Neural cell (in vitro differentiated cells): ENCODE measurements at regions not wholly inside any gene's neighbourhood (a gene's known extent, or its start where the extent isn't known, plus 50 kb on each side); places are given as distances from the start of the nearest gene placed in this dataset.

ENCODE experiments used
- H2AFZ ChIP-seq: fragments of 200-600, 300-800 bp; sonication (generic), shearing (Covaris generic); 2 replicates; pipeline ENCODE4 v1.6.0; 2014; ENCODE audit warnings: low read depth, mild to moderate bottlenecking, antibody characterized with exemption, low read length, moderate library complexity
- H3F3A ChIP-seq: fragments of 200-600 bp; shearing (Covaris generic); 2 replicates; pipeline ENCODE4 v1.6.1; 2016; ENCODE audit warnings: mild to moderate bottlenecking, moderate library complexity, mixed read lengths, antibody characterized with exemption, low read length; ENCODE audit not compliant: insufficient read depth, poor library complexity, severe bottlenecking
- H3K27ac ChIP-seq: fragments of 200-600, 300-800 bp; sonication (generic), shearing (Covaris generic); 2 replicates; pipeline ENCODE4 v1.5.1; 2014; ENCODE audit warnings: mild to moderate bottlenecking, low read length, moderate library complexity
- H3K27me3 ChIP-seq: fragments of 300-800, 200-600 bp; sonication (generic), shearing (Covaris generic); 2 replicates; pipeline ENCODE4 v1.6.0; 2014; ENCODE audit warnings: mild to moderate bottlenecking, low read depth, low read length, moderate library complexity; ENCODE audit not compliant: insufficient read depth
- H3K36me3 ChIP-seq: fragments of 300-800, 200-600 bp; sonication (generic), shearing (Covaris generic); 2 replicates; pipeline ENCODE4 v1.5.1; 2014; ENCODE audit warnings: mild to moderate bottlenecking, antibody characterized with exemption, low read length, moderate library complexity; ENCODE audit not compliant: insufficient read depth
- H3K4me2 ChIP-seq: fragments of 300-800, 200-600 bp; sonication (generic), shearing (Covaris generic); 2 replicates; pipeline ENCODE4 v1.6.0; 2014; ENCODE audit warnings: mild to moderate bottlenecking, low read length
- H3K4me3 ChIP-seq: fragments of 300-800, 200-600 bp; sonication (generic), shearing (Covaris generic); 2 replicates; pipeline ENCODE4 v1.5.1; 2014; ENCODE audit warnings: mild to moderate bottlenecking, low read length, moderate library complexity
- H3K79me2 ChIP-seq: fragments of 200-600 bp; shearing (Covaris generic); replicated peaks from 2 replicates; pipeline ENCODE4 v1.6.0; 2014; ENCODE audit warnings: mild to moderate bottlenecking, low read length, moderate library complexity; ENCODE audit not compliant: insufficient read depth
- H3K9ac ChIP-seq: fragments of 300-800, 200-600 bp; sonication (generic), shearing (Covaris generic); 2 replicates; pipeline ENCODE4 v1.6.1; 2016; ENCODE audit warnings: mild to moderate bottlenecking, low read length, mixed read lengths
- H3K9me2 ChIP-seq: fragments of 200-600 bp; shearing (Covaris generic); 2 replicates; pipeline ENCODE4 v1.6.1; 2016; ENCODE audit warnings: mild to moderate bottlenecking, low read length, mixed read lengths; ENCODE audit not compliant: insufficient read depth
- H3K9me3 ChIP-seq: fragments of 200-600, 300-800 bp; sonication (generic), shearing (Covaris generic); 2 replicates; pipeline ENCODE4 v1.6.1; 2016; ENCODE audit warnings: mild to moderate bottlenecking, mixed run types, low read length, moderate library complexity, mixed read lengths
- H4K20me1 ChIP-seq: fragments of 200-600 bp; shearing (Covaris generic); 2 replicates; pipeline ENCODE4 v1.6.1; 2016; ENCODE audit warnings: mild to moderate bottlenecking, mixed run types; ENCODE audit not compliant: insufficient read depth
- EP300 ChIP-seq: fragments of 450-650 bp; conservative IDR thresholded peaks from 2 replicates; pipeline ENCODE4 v1.6.1; 2014; ENCODE audit warnings: antibody characterized with exemption, mild to moderate bottlenecking, moderate library complexity; ENCODE audit not compliant: poor library complexity, severe bottlenecking
- EZH2 ChIP-seq: fragments of 200-600, 300-800 bp; shearing (Covaris generic), sonication (generic); IDR thresholded peaks from 2 replicates; pipeline ENCODE4 v1.6.1; 2014; ENCODE audit warnings: antibody characterized with exemption, low read length, borderline replicate concordance, mild to moderate bottlenecking; ENCODE audit not compliant: insufficient read depth, poor library complexity, severe bottlenecking
- MXI1 ChIP-seq: fragments of 450-650 bp; conservative IDR thresholded peaks from 2 replicates; pipeline ENCODE4 v1.6.1; 2014; ENCODE audit warnings: antibody characterized with exemption, mild to moderate bottlenecking; ENCODE audit not compliant: poor library complexity, severe bottlenecking
- POLR2AphosphoS5 ChIP-seq: IDR thresholded peaks from 2 replicates; pipeline ENCODE4 v1.6.1; 2012
- RAD21 ChIP-seq: fragments of 450-650 bp; conservative IDR thresholded peaks from 2 replicates; pipeline ENCODE4 v1.6.1; 2014; ENCODE audit warnings: antibody characterized with exemption, mild to moderate bottlenecking, moderate library complexity
- REST ChIP-seq: IDR thresholded peaks from 2 replicates; pipeline ENCODE4 v1.6.1; 2012; ENCODE audit warnings: borderline replicate concordance
- SMC3 ChIP-seq: fragments of 450-650 bp; conservative IDR thresholded peaks from 2 replicates; pipeline ENCODE4 v1.6.1; 2014; ENCODE audit warnings: antibody characterized with exemption, mild to moderate bottlenecking, moderate library complexity; ENCODE audit not compliant: poor library complexity
- TAF1 ChIP-seq: IDR thresholded peaks from 2 replicates; pipeline ENCODE4 v1.6.1; 2012; ENCODE audit warnings: low read depth
- TF ChIP-seq, protein P1 (sequence below): fragments of 450-650 bp; IDR thresholded peaks from 2 replicates; pipeline ENCODE4 v1.5.1; 2014; ENCODE audit warnings: antibody characterized with exemption, mild to moderate bottlenecking, moderate library complexity; ENCODE audit not compliant: poor library complexity, severe bottlenecking

DNA sequence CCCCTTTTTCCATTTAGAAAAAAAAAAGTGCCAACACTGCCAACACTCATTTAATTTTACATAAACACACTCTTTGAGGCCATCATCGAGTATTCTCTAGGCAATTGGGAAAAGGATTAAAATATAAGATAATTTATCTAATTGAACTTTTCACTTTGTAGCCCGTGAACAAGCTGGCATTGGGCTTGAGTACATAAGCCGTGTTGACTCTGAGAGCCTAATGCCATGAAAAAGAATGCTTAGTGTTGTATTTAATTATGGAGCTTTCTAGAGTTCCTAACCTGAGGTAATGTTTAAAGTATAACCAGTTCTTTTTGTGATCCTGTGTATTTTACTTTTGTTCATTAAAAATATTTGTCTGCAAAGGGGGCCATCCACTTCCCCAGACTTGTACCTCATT, 193.8 kb downstream of the LYPLAL1 start:
- no peak overlapping the region for H3K27ac ChIP-seq
- H3K36me3 ChIP-seq: no peaks in the 10 kb centered on the region
- H3K9me2 ChIP-seq: no peaks in the 10 kb centered on the region
- no peak overlapping the region for H3K4me3 ChIP-seq
- no peaks in the 10 kb centered on the region for H3K9me3 ChIP-seq
- no peaks in the 10 kb centered on the region for H3F3A ChIP-seq
- no peaks in the 10 kb centered on the region for H3K79me2 ChIP-seq
- no peak overlapping the region for H3K4me2 ChIP-seq
- H4K20me1 ChIP-seq: no peaks in the 10 kb centered on the region
- no peaks in the 10 kb centered on the region for H3K27me3 ChIP-seq
- no peak overlapping the region for H3K9ac ChIP-seq
- no peak for TF ChIP-seq SMC3
- TF ChIP-seq EP300: no peak
- no peak for TF ChIP-seq REST
- no peak for TF ChIP-seq POLR2AphosphoS5
- TF ChIP-seq EZH2: no peak
- no peak for TF ChIP-seq TAF1
- no peak for TF ChIP-seq MXI1
- TF ChIP-seq, protein P1, sequence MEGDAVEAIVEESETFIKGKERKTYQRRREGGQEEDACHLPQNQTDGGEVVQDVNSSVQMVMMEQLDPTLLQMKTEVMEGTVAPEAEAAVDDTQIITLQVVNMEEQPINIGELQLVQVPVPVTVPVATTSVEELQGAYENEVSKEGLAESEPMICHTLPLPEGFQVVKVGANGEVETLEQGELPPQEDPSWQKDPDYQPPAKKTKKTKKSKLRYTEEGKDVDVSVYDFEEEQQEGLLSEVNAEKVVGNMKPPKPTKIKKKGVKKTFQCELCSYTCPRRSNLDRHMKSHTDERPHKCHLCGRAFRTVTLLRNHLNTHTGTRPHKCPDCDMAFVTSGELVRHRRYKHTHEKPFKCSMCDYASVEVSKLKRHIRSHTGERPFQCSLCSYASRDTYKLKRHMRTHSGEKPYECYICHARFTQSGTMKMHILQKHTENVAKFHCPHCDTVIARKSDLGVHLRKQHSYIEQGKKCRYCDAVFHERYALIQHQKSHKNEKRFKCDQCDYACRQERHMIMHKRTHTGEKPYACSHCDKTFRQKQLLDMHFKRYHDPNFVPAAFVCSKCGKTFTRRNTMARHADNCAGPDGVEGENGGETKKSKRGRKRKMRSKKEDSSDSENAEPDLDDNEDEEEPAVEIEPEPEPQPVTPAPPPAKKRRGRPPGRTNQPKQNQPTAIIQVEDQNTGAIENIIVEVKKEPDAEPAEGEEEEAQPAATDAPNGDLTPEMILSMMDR: no peak
- TF ChIP-seq RAD21: no peak
- no peak overlapping the region for H2AFZ ChIP-seq

DNA sequence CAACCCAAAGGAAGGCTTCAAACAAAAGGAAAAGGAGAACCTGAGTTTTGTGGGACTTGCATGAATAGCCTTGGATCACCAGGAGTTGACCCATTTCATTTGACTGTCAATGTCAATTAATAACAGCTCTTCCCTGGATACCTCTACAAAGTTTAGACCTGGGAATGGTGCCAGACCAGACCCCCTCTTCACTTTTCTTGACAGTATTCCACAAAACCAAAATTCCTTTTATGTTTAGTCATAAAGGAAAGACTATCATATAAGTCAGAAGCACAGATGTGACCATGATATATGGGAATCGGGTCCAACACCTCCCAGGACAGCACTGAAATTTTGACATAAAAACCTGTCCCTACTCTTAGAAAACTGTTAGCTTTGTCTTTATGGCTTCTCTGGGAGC, 191.8 kb downstream of the LYPLAL1 start:
- Histone ChIP-seq H3K4me2 (no peak overlapping the region), H3K9me3 (no peaks in the 10 kb centered on the region), H3K9ac (no peak overlapping the region), H3K27ac (no peak overlapping the region), H3K36me3 (no peaks in the 10 kb centered on the region), H3K79me2 (no peaks in the 10 kb centered on the region), H4K20me1 (no peaks in the 10 kb centered on the region), H2AFZ (no peak overlapping the region), H3K9me2 (no peaks in the 10 kb centered on the region), H3F3A (no peaks in the 10 kb centered on the region), H3K27me3 (no peaks in the 10 kb centered on the region), H3K4me3 (no peak overlapping the region)
- no peak for TF ChIP-seq EZH2
- no peak for TF ChIP-seq REST
- no peak for TF ChIP-seq SMC3
- no peak for TF ChIP-seq RAD21
- TF ChIP-seq TAF1: no peak
- TF ChIP-seq POLR2AphosphoS5: no peak
- TF ChIP-seq, protein P1: no peak
- TF ChIP-seq MXI1: no peak
- TF ChIP-seq EP300: no peak
